Activated T-helper 2 cell treated with anti-CD3 and anti-CD28 coated beads, Interferon-gamma antibody, Interleukin-2, Interleukin-4, amounts not matched to agents 10 μg/mL and 5 μg/mL and 100 μg/mL, durations not matched to agents 14 hours and 24 hours and 36 hours (primary cell): ENCODE measurements at regions not wholly inside any gene's neighbourhood (a gene's known extent, or its start where the extent isn't known, plus 50 kb on each side); places are given as distances from the start of the nearest gene placed in this dataset.
"Not testable (repeated sequence)": the region's sequence is repeated elsewhere in the genome, so short reads cannot be mapped to it uniquely, and the experiment has no call there.

ENCODE experiments used
- DNase-seq: peaks from one replicate; pipeline ENCODE4 v3.0.0; 2021; ENCODE audit warnings: low spot score
- H3K27ac Mint-ChIP-seq: one replicate; pipeline ENCODE4 v1.8.0; 2021; ENCODE audit warnings: mixed read lengths
- H3K27me3 Mint-ChIP-seq: one replicate; pipeline ENCODE4 v1.8.0; 2021; ENCODE audit warnings: low read depth, mixed read lengths
- H3K36me3 Mint-ChIP-seq: one replicate; pipeline ENCODE4 v1.8.0; 2021; ENCODE audit warnings: low read depth, mixed read lengths
- H3K4me1 Mint-ChIP-seq: one replicate; pipeline ENCODE4 v1.8.0; 2021; ENCODE audit warnings: low read depth, mixed read lengths
- H3K4me3 Mint-ChIP-seq: one replicate; pipeline ENCODE4 v1.8.0; 2021; ENCODE audit warnings: low read depth, mild to moderate bottlenecking, moderate library complexity, mixed read lengths
- H3K9me3 Mint-ChIP-seq: one replicate; pipeline ENCODE4 v1.8.0; 2021; ENCODE audit warnings: mixed read lengths
- intact Hi-C: fragments of 100-400 bp; cut with micrococcal nuclease; formaldehyde crosslinking; loops from one replicate; pipeline ENCODE4 v1.15.1; 2023

DNA sequence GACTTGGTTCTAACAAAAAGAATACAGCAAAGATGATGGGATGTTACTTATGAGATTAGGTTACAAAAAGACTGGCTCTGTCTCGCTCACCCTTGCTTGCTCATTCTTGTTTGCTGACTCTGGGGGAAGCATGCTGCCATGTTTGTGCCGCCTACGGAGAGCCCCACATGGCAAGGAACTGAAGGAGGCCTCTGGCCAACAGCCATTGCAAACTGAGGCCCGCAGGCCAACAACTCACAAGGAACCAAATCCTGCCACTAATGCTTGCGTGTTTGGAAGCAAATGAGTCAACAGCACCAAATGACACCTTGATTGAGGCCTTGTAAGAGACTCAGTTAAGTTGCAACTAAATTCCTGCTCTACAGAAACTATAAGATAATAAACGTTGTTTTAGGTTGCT lies 82.1 kb upstream of the FOXN2 start:
- Mint-ChIP-seq H3K4me1 (peaks cover 16% of the 10 kb centered on the region), H3K27ac (no peak overlapping the region), H3K36me3 (no peaks in the 10 kb centered on the region), H3K9me3 (no peaks in the 10 kb centered on the region), H3K4me3 (no peak overlapping the region), H3K27me3 (peaks cover 6% of the 10 kb centered on the region)
- no peak for DNase-seq
- intact Hi-C loops: no loop called here

DNA sequence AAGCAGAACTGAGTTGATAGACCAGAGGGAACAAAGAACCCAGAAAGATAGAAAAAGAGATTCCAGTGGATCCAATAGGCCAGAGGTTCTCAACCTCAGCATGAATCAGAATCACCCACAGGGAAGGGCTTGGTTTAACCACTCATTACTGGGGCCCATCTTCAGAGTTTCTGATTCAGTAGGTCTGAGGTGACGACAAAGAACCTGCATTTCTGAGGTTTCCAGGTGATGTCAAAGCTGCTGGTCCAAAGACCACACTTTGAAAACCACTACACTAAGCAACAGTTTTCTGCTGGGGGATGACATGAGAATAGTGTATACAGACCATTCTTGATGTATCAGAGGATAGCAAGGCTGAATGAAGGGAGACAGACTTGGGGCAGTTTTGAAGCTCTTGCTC lies 81.5 kb upstream of the FOXN2 start:
- H3K36me3 Mint-ChIP-seq: no peaks in the 10 kb centered on the region
- intact Hi-C loops: no loop called here

DNA sequence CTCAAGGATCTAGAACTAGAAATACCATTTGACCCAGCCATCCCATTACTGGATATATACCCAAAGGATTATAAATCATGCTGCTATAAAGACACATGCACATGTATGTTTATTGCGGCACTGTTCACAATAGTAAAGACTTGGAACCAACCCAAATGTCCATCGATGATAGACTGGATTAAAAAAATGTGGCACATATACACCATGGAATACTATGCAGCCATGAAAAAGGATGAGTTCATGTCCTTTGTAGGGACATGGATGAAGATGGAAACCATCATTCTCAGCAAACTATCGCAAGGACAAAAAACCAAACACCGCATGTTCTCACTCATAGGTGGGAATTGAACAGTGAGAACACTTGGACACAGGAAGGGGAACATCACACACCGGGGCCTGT lies 80.7 kb upstream of the FOXN2 start:
- H3K9me3 Mint-ChIP-seq, H3K27me3 Mint-ChIP-seq, H3K27ac Mint-ChIP-seq, intact Hi-C loops, H3K4me3 Mint-ChIP-seq, DNase-seq, H3K36me3 Mint-ChIP-seq: not testable (repeated sequence)
- peaks cover 16% of the 10 kb centered on the region for H3K4me1 Mint-ChIP-seq

More for the DNA sequence above, 81.5 kb upstream of the FOXN2 start:
- Mint-ChIP-seq H3K27ac (no peak overlapping the region), H3K27me3 (peaks cover 2% of the 10 kb centered on the region), H3K4me1 (peaks cover 16% of the 10 kb centered on the region), H3K4me3 (no peak overlapping the region), H3K9me3 (no peaks in the 10 kb centered on the region)
- no peak for DNase-seq

DNA sequence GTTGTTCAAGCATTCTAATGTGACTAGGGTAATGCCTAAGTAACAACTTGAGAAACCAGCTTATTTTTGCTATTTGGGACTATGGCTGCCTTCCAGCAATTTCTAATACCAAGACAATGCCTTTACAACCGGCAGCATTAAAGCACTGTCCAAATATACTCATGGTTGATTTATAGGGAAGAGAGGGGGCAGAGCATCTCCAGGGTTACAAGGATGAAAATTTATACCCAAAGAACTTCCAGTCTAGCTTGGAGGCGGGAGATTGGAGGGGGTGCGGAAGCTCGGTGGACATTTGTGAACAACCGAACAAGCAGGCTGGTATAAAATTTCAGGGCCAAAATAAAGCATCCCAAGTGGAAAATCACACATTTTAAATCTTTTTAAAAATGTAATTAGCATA lies 79.4 kb upstream of the FOXN2 start:
- intact Hi-C loops: no loop called here
- no peak for DNase-seq
- no peaks in the 10 kb centered on the region for H3K27me3 Mint-ChIP-seq
- H3K9me3 Mint-ChIP-seq: no peaks in the 10 kb centered on the region
- no peak overlapping the region for H3K27ac Mint-ChIP-seq
- no peaks in the 10 kb centered on the region for H3K36me3 Mint-ChIP-seq
- no peak overlapping the region for H3K4me3 Mint-ChIP-seq
- H3K4me1 Mint-ChIP-seq: peaks cover 16% of the 10 kb centered on the region

DNA sequence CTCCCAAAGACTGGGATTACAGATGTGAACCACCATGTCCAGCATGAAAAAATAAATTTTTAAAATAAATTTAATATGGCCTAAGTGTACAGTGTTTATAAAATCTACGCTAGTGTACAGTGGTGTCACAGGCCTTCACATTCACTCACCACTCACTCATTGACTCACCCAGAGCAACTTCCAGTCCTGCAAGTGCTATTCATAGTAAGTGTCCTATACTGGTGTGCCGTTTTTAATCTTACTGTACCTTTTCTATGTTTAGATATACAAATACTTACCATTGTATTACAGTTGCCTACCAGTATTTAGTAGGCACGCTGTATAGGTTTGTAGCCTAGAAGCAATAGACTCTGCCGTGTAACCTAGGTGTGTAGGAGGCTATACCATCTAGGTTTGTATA lies 76.1 kb upstream of the FOXN2 start:
- DNase-seq: no peak
- no peak overlapping the region for H3K27ac Mint-ChIP-seq
- peaks cover 2% of the 10 kb centered on the region for H3K27me3 Mint-ChIP-seq
- H3K36me3 Mint-ChIP-seq: no peaks in the 10 kb centered on the region
- peaks cover 13% of the 10 kb centered on the region for H3K4me1 Mint-ChIP-seq
- no peak overlapping the region for H3K4me3 Mint-ChIP-seq
- H3K9me3 Mint-ChIP-seq: no peaks in the 10 kb centered on the region
- intact Hi-C loops: no loop called here

DNA sequence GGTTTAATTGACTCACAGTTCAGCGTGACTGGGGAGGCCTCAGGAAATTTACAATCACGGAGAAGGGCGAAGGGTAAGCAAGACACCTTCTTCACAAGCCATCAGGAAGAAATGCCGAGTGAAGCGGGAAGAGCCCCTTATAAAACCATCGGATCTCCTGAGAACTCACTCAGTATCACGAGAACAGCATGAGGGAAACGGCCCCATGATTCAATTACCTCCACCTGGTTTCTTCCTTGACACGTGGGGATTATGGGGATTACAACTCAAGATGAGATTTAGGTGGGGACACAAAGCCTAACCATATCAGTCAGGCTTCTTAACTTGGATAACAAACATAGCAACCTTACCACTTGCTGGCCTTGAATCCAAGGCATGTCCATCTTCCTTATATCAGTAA lies 73.6 kb upstream of the FOXN2 start:
- intact Hi-C loops: no loop called here
- peaks cover 5% of the 10 kb centered on the region for H3K27me3 Mint-ChIP-seq
- H3K27ac Mint-ChIP-seq: no peak overlapping the region
- no peak overlapping the region for H3K4me3 Mint-ChIP-seq
- no peaks in the 10 kb centered on the region for H3K9me3 Mint-ChIP-seq
- no peak for DNase-seq
- H3K36me3 Mint-ChIP-seq: no peaks in the 10 kb centered on the region
- H3K4me1 Mint-ChIP-seq: peaks cover 13% of the 10 kb centered on the region

DNA sequence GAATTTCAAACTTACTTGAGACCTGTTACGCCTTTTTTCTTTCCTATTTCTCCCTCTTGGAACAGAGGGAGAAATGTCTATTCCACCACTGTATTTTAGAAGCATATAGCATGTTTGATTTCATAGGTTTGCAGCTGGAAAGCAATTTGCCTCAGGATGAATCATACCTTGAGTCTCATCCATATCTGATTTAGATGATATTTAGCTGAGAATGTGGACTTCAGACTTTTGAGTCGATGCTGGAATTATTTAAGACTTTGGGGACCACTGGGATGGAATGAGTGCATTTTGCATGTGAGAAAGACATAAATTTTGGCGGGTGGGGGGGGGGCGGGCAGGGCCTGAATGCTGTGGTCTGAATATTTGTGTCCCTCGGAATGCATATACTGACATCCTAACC lies 67.3 kb upstream of the FOXN2 start:
- Mint-ChIP-seq H3K4me1 (peaks cover 9% of the 10 kb centered on the region), H3K9me3 (no peaks in the 10 kb centered on the region), H3K27ac (no peak overlapping the region), H3K4me3 (no peak overlapping the region), H3K36me3 (no peaks in the 10 kb centered on the region), H3K27me3 (peaks cover 5% of the 10 kb centered on the region)
- intact Hi-C loops: no loop called here
- no peak for DNase-seq

DNA sequence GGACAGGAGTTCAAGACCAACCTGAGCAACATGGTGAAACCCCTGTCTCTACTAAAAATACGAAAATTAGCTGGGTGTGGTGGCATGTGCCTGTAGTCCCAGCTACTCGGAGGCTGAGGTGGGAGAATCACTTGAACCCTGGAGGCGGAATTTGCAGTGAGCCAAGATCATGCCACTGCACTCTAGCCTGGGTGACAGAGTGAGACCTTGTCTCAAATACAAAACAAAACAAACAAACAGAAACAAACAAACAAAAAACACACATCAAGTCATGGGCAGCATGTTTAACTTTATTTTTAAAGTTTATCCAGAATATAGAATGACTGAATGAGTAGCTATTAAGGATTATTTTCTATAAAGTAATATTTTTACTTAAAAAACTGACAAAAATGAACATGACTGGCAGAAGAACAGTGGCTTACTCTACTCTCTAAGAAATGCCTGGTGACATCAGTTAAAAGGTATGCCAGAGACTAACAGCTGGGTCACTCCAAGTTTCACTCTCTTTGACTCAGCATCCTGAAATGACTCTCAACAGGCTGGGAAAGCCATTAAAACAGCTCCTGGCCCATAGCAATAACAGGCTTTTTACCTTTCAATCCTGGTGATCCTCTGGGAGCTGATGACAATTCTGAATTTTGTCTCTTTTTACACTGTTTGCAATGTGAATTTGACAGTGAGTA lies 66.1 kb upstream of the FOXN2 start:
- Mint-ChIP-seq H3K27ac (no peak overlapping the region), H3K9me3 (no peaks in the 10 kb centered on the region), H3K36me3 (no peaks in the 10 kb centered on the region), H3K27me3 (peaks cover 5% of the 10 kb centered on the region), H3K4me1 (peaks cover 9% of the 10 kb centered on the region), H3K4me3 (no peak overlapping the region)
- intact Hi-C loops: loop anchor here (1.0 to 2.0 kb wide), 2 partner anchors 65 to 172 kb away; no protein-coding TSS in a partner anchor
- DNase-seq: no peak

DNA sequence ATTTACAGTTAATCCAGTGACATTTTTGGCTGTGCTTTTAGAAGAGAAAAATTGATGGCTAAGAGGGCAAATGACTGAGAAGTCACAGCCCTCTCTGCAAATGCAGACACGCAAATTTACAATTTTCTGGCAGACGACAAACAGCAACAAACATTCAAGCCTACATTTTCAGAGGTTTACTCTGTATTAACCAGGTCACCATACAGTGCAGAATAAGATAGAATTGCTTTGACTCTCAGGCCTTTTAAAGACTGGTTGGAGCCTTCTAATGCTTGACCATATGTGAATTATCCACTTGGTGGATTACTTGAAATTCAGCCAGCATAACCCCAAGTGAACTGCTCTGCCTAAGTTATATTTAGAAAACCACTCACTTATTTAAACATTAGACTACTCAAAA lies 65.5 kb upstream of the FOXN2 start:
- Mint-ChIP-seq H3K27me3 (peaks cover 5% of the 10 kb centered on the region), H3K9me3 (no peaks in the 10 kb centered on the region), H3K4me1 (peaks cover 9% of the 10 kb centered on the region), H3K36me3 (no peaks in the 10 kb centered on the region), H3K27ac (no peak overlapping the region), H3K4me3 (no peak overlapping the region)
- DNase-seq: no peak
- intact Hi-C loops: loop anchor here (2.0 kb wide), 1 partner anchor 172 kb away; no protein-coding TSS in a partner anchor

DNA sequence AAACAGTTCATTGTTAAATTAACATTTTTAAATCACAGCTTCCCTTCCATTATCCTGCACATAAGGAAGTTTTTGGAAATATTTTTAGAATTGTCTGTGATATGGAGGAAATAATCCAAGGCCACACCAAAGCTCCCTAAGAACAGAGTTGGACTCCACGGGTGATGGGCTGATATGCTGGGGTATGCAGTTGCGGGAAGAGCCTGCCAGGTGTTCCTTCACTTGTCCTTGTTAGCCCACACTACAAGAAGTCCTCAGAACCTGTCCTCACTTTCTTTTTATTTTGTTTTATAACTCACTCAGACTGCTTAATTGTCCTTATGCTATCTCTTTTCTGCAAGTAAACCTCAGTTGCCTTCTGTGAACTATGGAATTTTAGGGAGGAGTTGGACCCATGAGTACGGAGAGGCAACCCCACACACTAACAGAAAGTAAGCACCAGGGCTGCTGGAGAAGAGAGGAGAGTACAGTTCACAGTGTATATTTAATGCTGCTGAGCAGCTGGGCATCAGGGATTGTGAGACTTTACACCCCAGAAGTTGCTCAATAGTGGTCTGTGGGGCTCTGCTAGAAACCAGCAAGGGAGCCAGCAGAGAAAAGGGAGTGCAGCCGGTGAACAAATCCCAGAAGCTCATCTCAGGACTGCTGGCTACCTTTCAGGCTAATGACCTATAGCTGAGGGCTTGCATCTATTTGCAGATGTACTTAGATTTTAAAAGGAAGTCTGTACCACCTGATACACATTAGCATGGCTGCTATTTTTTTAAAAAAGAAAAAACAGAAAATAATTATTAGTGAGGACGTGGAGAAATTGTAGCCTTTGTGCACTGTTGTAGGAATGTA lies 64.6 kb upstream of the FOXN2 start:
- H3K27ac Mint-ChIP-seq: no peak overlapping the region
- no peak overlapping the region for H3K4me3 Mint-ChIP-seq
- H3K27me3 Mint-ChIP-seq: peaks cover 5% of the 10 kb centered on the region
- DNase-seq: no peak
- H3K4me1 Mint-ChIP-seq: peaks cover 9% of the 10 kb centered on the region
- H3K9me3 Mint-ChIP-seq: no peaks in the 10 kb centered on the region
- H3K36me3 Mint-ChIP-seq: no peaks in the 10 kb centered on the region
- intact Hi-C loops: loop anchor here (2.0 kb wide), 1 partner anchor 171 kb away; no protein-coding TSS in a partner anchor

DNA sequence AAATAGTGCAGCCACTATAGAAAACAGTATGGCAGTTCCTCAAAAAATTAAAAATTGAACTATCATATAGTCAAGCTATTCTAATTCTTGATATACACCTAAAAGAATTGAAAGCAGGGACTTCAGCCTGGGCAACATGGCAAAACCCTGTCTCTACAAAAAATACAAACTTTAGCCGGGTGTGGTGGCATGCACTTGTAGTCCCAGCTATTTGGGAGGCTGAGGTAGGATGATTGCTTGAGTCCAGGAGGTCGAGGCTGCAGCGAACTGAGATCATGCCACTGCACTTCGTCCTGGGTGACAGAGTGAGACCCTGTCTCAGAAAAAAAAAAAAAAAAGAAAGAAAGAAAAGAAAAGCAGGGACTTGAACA lies 64.0 kb upstream of the FOXN2 start:
- no peak overlapping the region for H3K27ac Mint-ChIP-seq
- no peaks in the 10 kb centered on the region for H3K9me3 Mint-ChIP-seq
- no peak overlapping the region for H3K4me3 Mint-ChIP-seq
- intact Hi-C loops: no loop called here
- no peak for DNase-seq
- peaks cover 9% of the 10 kb centered on the region for H3K4me1 Mint-ChIP-seq
- H3K27me3 Mint-ChIP-seq: peaks cover 5% of the 10 kb centered on the region
- no peaks in the 10 kb centered on the region for H3K36me3 Mint-ChIP-seq

DNA sequence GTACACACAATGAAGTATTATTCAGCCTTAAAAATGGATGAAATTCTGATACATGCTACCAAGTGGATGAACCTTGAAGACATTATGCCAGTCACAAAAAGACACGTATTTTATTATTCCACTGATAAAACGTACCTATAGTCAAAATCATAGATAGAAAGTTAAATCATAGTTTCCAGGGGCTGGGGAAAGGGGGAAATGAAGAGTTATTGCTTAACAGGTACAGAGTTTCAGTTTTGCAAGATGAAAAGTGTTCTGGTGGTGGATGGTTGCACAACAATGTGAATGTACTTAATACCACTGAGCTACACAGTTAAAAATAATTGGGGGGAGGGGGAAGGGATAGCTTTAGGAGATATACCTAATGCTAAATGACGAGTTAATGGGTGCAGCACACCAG lies 63.5 kb upstream of the FOXN2 start:
- intact Hi-C loops: no loop called here
- Mint-ChIP-seq H3K9me3 (no peaks in the 10 kb centered on the region), H3K27ac (no peak overlapping the region), H3K36me3 (no peaks in the 10 kb centered on the region), H3K27me3 (peaks cover 2% of the 10 kb centered on the region), H3K4me1 (peaks cover 9% of the 10 kb centered on the region), H3K4me3 (no peak overlapping the region)
- DNase-seq: no peak

DNA sequence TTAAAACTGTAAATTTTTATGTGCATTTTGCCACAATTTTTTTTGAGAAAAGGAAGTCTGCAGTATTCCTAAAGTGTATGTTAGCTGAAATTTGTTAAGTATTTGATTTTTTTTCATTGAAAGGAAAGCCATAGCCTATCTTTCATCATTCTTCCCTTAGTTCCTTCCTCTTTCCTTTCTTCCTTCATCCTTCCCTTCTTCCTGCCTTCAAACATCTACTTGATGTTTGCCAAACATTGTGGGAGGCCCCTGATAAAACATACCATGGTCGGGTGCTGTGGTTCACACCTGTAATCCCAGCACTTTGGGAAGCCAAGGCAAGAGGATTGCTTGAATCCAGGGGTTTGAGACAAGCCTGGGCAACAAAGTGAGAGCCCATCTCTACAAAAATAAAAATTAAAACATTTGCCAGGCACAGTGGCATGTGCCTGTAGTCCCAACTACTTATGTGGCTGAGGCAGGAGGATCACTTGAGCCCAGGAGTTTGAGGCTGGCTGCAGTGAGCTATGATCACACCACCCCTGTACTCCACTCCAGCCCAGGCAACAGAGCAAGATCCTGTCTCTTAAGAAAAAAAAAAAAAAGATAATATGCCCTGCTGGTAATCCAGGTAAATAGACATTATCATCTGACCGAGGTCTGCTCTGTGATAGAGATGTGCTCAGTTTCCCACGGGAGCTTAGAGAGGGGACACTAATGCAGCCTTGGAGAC lies 62.9 kb upstream of the FOXN2 start:
- peaks cover 9% of the 10 kb centered on the region for H3K4me1 Mint-ChIP-seq
- H3K27ac Mint-ChIP-seq: no peak overlapping the region
- intact Hi-C loops: no loop called here

More for the DNA sequence above, 62.9 kb upstream of the FOXN2 start:
- H3K36me3 Mint-ChIP-seq: no peaks in the 10 kb centered on the region
- no peaks in the 10 kb centered on the region for H3K9me3 Mint-ChIP-seq
- H3K27me3 Mint-ChIP-seq: peaks cover 2% of the 10 kb centered on the region
- no peak for DNase-seq
- H3K4me3 Mint-ChIP-seq: no peak overlapping the region
